Activated CD8-positive, alpha-beta memory T cell treated with anti-CD3 and anti-CD28 coated beads for 36 hours (primary cell): ENCODE measurements at regions not wholly inside any gene's neighbourhood (a gene's known extent, or its start where the extent isn't known, plus 50 kb on each side); places are given as distances from the start of the nearest gene placed in this dataset.

Experiments
- CTCF ChIA-PET: fragments of 350-600 bp; sonication (Branson Sonifier 250); formaldehyde crosslinking; loops from one replicate; lab custom pipeline; 2021; ENCODE audit warnings: antibody characterized with exemption; lab: Charles Lee
- POLR2A ChIA-PET: fragments of 350-600 bp; sonication (Branson Sonifier 250); formaldehyde crosslinking; loops from one replicate; lab custom pipeline; 2021; ENCODE audit warnings: antibody characterized with exemption; lab: Charles Lee

GRCh38 chr1:216854836-216855484, 131.7 kb upstream of the ESRRG start:
- ChIA-PET POLR2A (no interaction called here), CTCF (no interaction called here)

GRCh38 chr1:216851073-216851472, 127.8 kb upstream of the ESRRG start:
- ChIA-PET POLR2A (no interaction called here), CTCF (no interaction called here)

- CTCF ChIA-PET, result no interaction called here
- POLR2A ChIA-PET, result no interaction called here
Observed at GRCh38 chr1:216849146-216849545, 125.9 kb upstream of the ESRRG start.

- ChIA-PET CTCF (no interaction called here), POLR2A (no interaction called here)
Observed at GRCh38 chr1:216847397-216848036, 124.3 kb upstream of the ESRRG start.

- POLR2A ChIA-PET, result no interaction called here
- CTCF ChIA-PET, result no interaction called here
Observed at GRCh38 chr1:216846339-216846738, 123.1 kb upstream of the ESRRG start.

- CTCF ChIA-PET, result no interaction called here
Observed at GRCh38 chr1:216843409-216843808, 120.2 kb upstream of the ESRRG start.

GRCh38 chr1:216841165-216841564, 117.9 kb upstream of the ESRRG start:
- ChIA-PET POLR2A (no interaction called here), CTCF (no interaction called here)

More at GRCh38 chr1:216843409-216843808, 120.2 kb upstream of the ESRRG start:
- POLR2A ChIA-PET, result no interaction called here

GRCh38 chr1:216836316-216836715, 113.1 kb upstream of the ESRRG start:
- ChIA-PET POLR2A (no interaction called here), CTCF (no interaction called here)

GRCh38 chr1:216833509-216833908, 110.3 kb upstream of the ESRRG start:
- ChIA-PET CTCF (no interaction called here), POLR2A (no interaction called here)

GRCh38 chr1:216832192-216832591, 109.0 kb upstream of the ESRRG start:
- ChIA-PET CTCF (no interaction called here), POLR2A (no interaction called here)

GRCh38 chr1:216830424-216831210, 107.4 kb upstream of the ESRRG start:
- POLR2A ChIA-PET, result no interaction called here
- CTCF ChIA-PET, result interaction anchor here (0.7 kb wide), 1 partner anchor 1010 kb away, joined by 6 read pairs; no protein-coding TSS in a partner anchor

- ChIA-PET CTCF (no interaction called here), POLR2A (no interaction called here)
Observed at GRCh38 chr1:216827251-216827650, 104.0 kb upstream of the ESRRG start.

- POLR2A ChIA-PET, result no interaction called here
- CTCF ChIA-PET, result no interaction called here
Observed at GRCh38 chr1:216826646-216827045, 103.4 kb upstream of the ESRRG start.

GRCh38 chr1:216826214-216826613, 103.0 kb upstream of the ESRRG start:
- ChIA-PET POLR2A (no interaction called here), CTCF (no interaction called here)

GRCh38 chr1:216825557-216825956, 102.3 kb upstream of the ESRRG start:
- CTCF ChIA-PET, result no interaction called here

GRCh38 chr1:216824511-216824910, 101.3 kb upstream of the ESRRG start:
- CTCF ChIA-PET, result no interaction called here
- POLR2A ChIA-PET, result no interaction called here

More at GRCh38 chr1:216825557-216825956, 102.3 kb upstream of the ESRRG start:
- POLR2A ChIA-PET, result no interaction called here

- POLR2A ChIA-PET, result no interaction called here
- CTCF ChIA-PET, result no interaction called here
Observed at GRCh38 chr1:216823731-216824130, 100.5 kb upstream of the ESRRG start.

GRCh38 chr1:216822480-216822879, 99.3 kb upstream of the ESRRG start:
- ChIA-PET POLR2A (no interaction called here), CTCF (no interaction called here)

- CTCF ChIA-PET, result no interaction called here
- POLR2A ChIA-PET, result no interaction called here
Observed at GRCh38 chr1:216820345-216820744, 97.1 kb upstream of the ESRRG start.

- CTCF ChIA-PET, result no interaction called here
Observed at GRCh38 chr1:216818284-216818683, 95.1 kb upstream of the ESRRG start.

More at GRCh38 chr1:216818284-216818683, 95.1 kb upstream of the ESRRG start:
- POLR2A ChIA-PET, result no interaction called here
